GOT3 (cell line): ENCODE measurements at regions not wholly inside any gene's neighbourhood (a gene's known extent, or its start where the extent isn't known, plus 50 kb on each side); places are given as distances from the start of the nearest gene placed in this dataset.

Source experiments
- DNase-seq: peaks from one replicate; lab custom pipeline; 2025; ENCODE audit warnings: mixed read lengths; lab: John Stamatoyannopoulos, UW

DNA sequence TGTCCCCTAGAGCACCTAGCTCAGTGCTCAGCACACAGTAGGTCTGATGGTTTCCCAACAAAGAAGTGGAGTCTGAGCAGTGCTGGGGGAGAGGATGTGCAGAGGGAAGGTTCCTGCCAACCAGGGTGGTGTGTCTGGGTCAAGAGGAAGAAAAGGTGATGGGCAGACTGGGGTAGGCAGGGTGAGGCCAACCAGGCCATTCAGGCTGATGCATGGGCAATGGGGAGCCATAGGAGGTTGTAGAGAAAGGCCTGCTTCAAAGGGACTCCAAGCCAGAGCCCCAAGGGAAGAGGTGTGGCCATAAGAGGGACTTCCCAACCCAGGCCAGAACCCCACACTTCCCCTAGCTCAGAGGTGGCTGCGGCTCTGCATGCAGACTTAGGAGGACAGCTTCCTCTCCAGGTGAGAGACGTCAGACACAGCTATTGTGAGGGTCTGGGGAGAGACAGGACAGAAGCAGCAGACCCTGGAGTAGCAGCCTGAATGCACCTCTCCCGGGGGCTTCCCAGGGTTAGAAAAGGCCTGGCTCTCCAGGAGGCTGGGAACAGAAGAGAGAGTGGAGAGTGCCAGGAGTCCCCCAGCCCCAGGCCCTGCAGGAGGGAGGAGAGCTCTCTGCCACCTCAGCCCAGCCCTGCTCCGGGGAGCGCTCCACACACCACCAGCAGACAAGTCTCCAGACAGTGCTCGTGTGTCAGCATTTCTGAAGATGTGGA lies 87.4 kb upstream of the ZMIZ1 start:
- DNase-seq: no peak

DNA sequence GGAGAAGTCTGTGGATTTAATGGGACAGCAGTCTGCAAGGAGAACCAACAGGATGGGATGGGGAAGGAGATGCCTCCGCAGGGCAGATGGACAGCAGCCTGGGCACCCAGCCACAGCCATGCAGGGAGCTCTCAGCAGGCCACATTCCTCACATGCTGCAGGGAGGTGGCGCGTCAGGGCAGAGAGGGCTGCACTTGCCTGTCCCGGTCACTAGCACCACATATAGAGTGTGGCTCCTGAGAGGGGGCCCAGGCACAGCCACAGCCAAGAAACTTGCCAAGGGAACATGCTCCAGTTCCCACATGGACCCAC lies 86.8 kb upstream of the ZMIZ1 start:
- DNase-seq: no peak

DNA sequence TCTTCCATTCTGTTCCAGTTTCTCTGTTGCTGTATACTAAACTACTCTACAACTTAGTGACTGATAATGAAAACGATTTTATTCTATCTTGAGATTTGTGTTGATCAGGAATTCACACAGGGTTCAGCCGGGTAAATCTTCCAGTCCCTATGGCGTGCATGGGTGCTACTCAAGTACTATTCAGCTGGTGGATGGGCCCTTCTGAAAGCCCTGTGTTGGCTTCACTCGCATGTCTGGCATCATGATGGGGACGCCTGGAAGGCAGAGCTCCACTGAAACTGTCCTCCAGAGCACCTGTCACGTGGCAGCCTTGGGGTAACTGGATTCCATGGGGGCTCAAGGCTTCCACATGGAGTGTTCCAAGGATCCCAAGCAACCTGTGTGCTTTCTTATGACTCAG lies 86.0 kb upstream of the ZMIZ1 start:
- DNase-seq: no peak

DNA sequence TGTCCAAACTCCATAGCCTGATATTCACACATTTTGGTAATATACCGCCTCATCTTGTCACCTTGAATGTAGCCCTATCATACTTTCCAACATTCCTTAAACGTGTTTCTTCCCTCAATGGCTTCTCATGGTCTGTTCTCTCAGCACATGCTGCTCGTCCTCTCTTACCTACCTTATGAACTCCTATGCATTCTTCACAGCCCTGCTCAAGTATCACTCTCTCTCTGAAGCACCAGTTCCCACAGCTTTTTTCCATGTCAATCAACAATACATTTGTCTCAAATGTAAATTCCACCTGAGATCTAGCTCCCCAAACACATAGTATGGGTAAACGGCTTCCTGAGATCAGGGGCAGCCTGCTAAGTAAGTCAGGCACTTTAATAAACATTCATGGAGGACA lies 85.2 kb upstream of the ZMIZ1 start:
- DNase-seq: no peak

DNA sequence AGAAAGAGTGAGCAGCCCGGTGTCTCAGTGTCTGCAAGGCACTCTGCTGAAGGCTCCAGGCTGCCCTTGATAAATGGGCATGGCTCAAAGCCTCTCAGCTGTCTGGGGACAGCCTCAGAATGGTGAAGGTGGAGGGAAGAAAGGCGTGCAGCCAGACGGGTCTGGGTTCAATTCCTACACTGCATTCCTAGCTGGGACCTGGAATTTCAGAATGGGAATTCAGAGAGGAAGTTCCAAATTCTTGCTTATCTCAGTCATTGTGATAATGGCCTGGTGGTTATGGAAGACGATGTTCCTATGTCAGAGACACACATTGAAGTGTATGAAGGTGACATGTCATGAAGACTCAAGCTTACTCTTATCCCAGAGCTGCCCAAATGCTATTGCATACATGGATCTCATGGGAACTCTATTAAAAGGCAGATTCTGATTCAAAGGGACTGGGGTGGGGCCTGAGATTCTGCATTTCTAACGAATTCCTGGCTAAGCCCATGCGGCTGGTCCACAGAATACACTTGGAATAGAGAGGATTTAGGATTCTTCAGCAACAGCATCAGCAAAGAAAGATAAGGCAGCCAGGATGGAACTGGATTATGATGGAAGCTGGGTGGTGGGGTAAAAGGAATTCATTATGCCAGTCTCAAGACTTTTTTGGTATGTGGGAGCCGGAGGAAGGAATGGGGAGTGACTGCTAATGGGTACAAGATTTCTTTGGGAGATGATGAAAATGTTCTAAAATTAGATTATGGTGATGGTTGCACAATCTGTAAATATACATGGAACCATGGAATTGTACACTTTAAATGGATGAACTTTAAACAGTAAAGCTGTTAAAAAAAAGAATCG lies 82.6 kb upstream of the ZMIZ1 start:
- DNase-seq: no peak

DNA sequence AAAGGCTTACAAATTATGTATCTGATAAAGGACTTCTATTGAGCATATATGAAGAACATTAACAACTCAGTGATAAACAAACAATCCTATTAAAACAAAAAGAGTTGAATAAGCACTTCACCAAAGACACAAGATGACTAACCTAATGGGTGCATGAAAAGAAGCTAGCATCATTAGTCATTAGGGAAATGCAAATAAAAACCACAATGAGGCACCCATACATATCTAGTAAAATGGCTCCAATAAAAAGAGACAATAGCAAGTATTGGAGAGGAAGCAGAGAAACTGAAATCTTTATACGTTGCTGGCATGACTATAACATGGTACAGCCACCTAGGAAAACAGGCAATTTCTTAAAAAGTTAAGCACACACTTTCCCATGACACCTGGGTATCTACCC lies 77.6 kb upstream of the ZMIZ1 start:
- DNase-seq: no peak

DNA sequence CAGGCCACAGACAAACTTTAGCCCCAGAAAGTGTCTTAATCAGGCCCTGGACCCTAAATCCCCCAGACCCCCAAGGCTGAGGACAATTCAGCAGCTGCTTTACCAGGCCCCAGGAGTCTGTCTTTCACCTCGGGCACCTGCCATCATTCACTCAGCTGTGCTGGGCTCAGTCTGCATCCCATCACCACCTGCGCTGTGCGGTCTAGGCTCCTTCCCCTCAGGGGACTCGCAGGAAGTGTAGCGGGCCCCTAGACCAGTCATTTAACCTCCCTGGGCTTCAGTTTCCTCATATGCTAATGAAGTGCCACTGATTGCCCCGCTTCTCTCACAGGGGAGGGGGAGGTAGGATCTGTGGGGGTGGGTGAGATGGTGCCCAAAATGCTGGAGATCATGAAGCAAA lies 76.4 kb upstream of the ZMIZ1 start:
- no peak for DNase-seq

DNA sequence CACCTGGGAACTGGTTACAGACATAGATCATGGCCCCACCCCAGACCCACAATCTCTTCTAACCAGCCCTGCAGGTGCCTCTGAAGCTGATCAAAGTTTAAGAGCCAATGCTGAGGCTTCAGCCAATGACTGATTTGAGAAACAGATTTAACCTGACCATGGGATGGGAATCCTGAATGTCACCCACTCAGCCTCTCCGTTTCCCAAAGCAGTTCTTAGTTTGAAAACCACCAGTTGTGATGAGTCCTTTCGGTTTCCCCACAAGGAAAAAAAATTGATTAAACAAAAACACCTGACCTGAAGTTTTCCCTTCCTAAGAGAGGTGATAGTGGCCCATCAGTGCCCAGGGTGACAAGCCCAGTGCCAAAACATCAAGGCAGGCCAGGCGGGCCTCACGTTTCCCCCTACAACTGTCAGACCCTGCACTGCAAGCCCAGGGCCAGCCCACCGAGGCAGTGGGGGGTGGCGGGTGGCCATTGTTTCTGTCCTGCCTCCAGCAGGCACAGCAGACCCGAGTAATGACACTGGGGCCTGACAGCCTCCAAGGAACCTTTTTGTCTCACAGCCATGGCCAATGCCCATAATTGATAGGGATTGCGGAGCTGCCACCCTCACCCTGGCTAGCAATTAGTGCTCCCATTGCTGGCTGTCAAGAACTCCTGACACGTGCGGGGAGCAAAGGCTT lies 75.4 kb upstream of the ZMIZ1 start:
- no peak for DNase-seq

DNA sequence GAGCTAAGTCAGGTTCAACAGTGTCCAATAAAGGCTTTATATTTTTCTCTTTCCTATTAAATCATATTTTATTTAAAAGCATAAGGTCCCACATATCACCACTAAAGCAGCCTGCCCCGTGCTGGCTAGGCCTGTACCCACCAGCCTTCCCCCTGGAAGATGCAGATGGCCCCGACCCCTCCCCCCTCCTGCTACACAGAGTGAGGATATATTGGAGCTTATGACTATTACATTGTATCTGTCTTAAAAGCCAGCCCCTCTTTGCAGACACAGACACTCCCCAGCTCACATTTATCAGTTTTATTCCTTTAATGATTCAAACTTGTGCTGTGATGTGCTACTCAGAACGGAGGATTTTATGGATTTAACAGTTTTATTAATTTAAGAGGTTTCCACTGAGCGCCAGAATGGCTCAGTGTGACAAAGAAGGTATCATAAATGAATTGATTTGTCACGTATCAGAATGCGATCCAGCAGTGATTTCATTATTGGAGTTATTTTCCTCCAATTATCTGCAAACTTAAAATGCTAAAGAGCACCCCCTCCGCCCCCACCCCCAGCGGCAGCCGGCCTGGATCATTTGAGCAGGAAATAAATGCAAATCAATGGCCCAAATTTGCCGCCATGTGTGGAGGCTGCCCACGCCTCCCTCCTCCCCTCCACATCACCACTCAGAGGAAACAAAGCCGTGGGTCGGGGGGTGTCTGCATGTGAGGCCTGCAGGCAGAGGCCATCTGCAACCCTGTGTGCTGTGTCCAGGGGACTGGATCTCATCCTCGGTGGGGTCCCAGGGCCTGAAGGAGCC lies 72.6 kb upstream of the ZMIZ1 start:
- no peak for DNase-seq

DNA sequence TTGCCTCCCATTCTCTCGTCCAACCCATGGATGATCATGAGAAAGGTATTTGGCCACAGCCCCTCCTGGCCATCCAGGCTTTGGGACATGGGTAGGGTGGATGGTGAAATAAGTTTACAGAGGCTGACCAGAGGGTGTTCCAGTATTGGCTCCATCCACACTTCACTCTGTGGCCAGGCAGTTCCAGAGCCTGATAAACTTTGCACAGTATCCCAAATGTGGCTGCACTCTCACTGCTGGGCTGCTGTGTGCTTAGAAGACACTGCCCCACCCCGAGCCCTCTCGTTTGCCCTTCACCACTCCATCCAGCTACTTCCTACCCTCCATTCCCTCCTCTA lies 72.0 kb upstream of the ZMIZ1 start:
- DNase-seq: no peak

DNA sequence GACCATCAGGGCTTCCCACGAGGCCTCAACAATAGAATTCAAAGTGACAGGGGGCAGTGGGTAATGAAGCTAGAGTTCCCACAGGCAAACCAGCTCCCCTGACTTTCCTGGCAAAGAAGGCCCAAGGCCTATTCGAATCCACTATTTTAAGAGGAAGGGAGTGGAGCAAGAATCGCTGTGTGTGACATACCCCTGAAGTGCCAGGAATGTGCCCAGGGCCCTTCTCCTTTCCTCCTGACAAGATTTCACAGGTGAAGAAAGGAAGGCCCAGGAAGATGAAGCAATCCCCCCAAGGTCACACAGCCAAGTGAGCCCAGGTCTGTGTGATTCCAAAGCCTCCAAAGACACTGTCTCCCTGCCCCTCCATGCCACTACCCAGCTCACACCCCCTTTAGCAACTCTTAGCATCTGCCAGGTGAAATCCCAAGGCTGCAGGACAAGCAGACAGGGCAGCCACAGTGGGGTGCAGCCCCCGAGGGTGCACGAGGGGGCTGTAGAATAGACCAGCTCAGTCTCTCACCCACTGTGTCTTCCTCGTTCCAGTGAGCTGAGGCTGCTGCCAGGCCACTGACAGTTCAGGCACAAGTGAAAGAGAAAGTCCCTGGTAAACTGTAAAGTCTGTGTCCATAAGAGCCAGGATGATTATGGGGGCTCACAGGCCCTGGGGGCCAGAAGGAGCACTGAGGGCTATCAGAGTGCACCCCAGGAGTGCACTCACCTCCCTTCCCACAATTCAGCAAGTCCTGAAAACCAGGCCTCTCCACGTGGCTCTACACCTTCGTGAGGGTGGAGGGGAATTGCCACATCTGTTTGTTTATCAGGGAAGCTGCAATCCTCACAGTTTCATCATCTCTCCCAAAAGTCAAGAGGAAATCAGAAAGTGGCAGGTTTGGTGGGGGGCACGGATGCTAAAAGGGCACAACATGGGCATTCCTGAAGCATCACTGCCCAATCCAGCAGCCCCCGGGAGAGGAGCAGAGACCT lies 70.8 kb upstream of the ZMIZ1 start:
- no peak for DNase-seq

DNA sequence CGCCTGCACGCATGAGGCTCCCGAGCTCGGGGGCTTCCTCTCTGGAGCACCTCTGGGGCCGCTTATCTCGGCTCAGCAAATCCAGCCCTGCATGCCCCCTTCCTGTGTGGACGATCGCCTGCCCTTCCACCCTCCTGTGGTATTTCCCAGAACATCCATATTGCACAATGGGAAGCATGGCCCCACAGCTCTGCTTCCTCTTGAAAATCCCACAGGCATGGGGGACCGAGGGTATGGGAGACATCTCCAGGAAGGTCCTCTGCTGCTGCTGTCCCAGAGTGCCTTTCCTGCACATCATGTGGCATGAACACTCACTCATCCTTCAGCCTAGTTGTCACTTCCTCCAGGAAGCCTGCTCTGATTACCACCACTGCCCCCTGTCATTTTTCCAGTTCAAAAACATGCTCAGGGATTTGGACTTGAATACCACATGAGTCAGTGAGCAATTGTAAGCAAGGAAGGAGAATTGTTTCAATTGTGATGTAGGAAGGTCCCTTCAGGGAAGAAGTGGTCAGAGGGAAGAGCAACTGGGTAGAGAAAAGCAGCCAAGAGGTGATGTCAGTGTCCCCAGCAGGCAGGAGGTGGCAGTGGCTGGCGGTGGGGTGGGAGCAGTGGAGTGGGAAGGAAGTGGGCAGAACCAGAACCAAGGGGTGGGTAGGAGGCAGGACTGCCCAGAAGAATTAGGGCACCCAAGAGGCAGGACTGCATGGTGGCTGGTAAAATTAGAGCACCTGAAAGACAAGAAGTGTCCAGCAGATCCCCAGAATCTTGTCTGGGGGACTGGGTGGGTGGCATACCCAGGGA lies 67.5 kb upstream of the ZMIZ1 start:
- DNase-seq: no peak

DNA sequence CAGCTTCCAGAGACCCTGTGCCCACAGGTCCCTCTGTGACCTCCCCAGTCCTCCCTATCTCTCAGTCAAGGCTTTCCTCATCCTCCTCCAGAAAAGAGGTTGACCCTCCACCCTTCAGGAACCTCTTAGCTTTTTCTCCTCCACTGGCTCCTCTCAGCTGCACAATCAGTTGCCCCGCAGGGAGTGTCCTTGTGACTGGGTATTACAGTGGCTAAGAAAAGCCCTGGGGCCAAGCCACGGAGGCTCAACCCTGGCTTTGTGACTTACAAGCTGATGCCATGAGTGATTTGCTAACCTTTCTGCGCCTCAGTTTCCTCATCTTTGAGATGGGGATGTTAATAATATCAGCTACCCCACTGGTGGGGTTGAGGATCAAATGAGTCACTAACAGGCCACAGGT lies 66.4 kb upstream of the ZMIZ1 start:
- no peak for DNase-seq

DNA sequence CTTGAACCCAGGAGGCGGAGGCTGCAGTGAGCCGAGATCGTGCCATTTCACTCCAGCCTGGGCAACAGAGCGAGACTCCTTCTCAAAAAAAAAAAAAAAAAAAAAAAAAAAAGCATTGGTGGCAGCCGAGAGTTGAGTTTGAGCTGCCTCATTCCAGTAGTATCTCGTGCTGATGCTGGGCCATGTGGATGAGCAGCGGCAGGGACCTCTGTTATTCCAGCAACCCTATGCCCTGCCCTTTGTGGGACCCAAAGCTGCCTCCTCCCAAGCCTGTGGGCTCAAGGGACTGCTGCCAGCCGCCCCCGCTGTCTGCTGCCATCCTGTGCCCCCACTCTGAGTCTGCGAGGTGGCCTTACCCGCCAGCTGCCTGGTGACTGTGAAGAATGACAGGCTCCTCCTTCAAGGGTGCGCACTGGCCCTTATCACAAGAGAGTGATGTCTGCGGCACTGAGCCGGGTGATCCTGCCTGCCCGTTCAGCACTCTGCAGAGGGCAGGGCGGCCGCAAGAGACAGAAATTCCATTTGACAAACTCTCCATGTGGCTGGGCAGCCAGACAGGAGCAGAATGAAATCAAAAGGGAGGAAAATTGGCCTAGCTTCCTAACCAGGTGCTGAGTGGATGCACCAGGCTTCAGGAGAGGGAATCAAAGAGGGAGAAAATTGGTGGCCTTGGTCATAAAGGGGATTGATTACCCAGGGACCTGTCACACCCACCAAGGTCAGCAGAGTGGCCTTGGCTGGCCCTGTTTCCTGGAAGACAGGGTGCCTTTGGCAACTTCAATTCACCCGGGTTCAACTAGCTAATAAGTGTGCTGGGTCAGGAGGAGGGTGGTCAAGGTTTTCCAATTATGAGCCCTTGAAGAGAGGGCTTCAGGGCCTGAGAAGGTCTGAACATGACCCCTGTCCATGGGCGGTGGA lies 65.3 kb upstream of the ZMIZ1 start:
- no peak for DNase-seq

DNA sequence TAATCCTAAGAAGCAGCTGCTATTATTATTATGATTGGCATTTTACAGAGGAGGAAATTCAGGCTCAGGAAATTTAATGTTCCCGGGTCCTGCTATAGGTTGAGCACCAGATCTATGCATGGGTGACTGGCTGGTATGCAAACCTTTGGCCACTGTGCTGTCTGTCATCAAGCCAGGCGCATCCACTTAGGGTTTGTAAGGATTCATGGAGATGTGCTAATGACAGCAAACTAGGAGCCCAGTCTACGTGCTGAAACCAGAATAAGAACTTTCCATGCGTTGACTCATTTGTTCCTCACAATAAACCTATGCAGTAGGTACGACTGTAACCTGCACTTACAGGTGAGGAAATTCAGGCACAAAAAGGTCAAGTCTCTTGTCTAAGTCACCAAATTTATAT lies 64.5 kb upstream of the ZMIZ1 start:
- DNase-seq: no peak

DNA sequence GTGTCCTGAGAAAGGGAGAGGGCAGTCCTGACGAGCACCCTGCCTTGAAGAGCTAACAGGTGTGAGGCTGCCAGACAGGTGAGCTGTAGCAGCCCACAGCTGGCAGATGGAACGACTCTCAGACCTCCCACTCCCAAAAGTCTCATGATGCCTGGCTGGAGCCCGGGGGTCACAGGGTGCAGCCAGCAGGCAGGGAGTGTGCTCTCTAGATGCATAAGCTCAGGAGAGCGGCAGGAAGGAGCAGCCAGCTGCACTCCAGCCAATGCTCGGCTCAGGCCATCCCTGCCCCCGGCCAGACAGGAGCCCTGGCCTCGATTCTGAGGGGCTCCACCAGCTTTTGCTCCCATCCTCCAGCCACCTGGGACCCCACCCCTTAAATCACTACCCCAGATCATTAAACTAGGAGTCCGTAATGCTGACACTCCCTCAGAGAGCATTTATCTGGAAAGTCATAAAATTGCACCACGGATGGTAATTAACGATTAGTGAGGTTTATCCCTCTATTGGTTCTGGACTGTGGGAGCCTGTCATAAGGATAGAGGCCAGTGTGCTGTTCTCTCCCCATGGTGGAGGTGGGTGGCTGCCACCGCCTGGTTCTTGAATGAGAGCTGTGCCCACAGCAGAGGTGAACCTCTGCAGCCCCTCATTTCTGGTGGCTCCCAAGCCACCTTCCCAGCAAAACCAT lies 63.5 kb upstream of the ZMIZ1 start:
- no peak for DNase-seq

DNA sequence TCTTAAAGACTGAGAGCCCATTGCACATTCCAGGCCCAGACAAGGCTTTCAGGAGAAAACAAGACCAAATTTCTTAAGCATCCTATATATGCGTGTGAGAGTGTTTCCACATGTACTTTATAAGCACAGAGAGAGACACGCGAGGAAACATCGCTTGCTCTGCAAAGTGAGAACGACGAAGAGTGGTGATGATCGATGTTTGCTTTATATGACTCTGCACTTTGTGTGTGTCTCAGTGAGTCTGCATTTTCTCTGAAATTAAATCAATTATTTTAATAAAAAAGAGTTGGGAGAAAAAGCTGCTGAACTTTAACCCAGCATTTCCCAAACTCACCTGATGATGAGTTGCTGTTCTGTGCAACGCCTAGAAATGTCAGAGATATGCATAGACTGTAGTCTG lies 61.7 kb upstream of the ZMIZ1 start:
- DNase-seq: no peak

DNA sequence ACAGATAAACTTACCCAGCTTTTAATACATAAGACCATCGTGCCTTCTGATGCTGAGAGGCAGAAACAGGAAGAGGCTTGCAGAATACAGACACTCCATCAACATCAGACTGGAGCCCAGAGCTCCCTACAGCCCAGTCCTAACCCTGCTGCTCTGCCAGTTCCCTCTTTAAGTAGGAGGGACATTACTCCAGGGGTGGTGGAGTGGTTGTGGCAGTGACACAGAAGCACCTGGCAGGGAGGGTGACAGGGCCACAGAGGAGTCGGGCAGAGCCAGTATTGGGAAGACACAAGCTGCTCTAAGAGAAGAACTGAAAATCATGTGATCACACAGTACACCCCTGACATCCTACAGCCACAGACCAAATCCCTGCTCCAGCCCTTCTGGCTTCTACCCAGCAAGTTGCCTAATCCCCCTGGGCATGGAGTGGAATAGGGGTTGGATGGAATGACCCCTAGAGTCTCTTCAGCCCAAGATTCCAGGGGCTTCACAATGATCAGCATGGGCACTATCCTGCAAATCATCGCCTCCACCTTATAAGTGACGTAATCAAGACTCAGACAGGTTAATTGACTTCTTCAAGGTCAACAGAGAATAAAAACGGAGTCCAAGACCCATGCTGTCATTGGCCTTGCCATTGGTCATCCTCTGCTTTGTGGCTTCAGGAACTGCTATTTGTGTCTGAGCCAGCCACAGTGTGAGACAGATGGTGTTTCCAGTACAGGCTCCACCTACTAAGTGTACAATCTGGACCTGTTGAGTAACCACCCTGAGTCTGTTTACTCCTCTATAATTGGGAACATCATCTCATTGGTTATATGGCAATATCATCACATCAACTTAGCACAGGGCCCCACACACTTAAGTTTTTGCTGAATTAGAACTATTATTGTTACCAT lies 61.1 kb upstream of the ZMIZ1 start:
- DNase-seq: no peak
